ENCODE measurements at regions not wholly inside any gene's neighbourhood (a gene's known extent, or its start where the extent isn't known, plus 50 kb on each side); places are given as distances from the start of the nearest gene placed in this dataset.

GRCh38 chr11:91794146-91794545 is 430.5 kb upstream of the FAT3 start (continued):
- no peak for TF ChIP-seq EZH2phosphoT487 (IDR thresholded peaks at IDR 0.05; ENCODE audit: borderline replicate concordance, low read depth)

- POLR2A ChIA-PET = no interaction called here
- H3K4me3 ChIP-seq (ENCODE audit: low read depth in 2 of 2, low read length in 1 of 2) = no peak overlapping the region
- H4K20me1 ChIP-seq (ENCODE audit: insufficient read depth) = no peaks in the 10 kb centered on the region
- TF ChIP-seq EZH2phosphoT487 (IDR thresholded peaks at IDR 0.05; ENCODE audit: borderline replicate concordance, low read depth) = no peak
- no peak for TF ChIP-seq YY1 (IDR thresholded peaks at IDR 0.05; ENCODE audit: low read depth)
- TF ChIP-seq FOXM1 (IDR thresholded peaks at IDR 0.05; ENCODE audit: low read depth) = no peak
- no peak for TF ChIP-seq USF1 (IDR thresholded peaks at IDR 0.05; ENCODE audit: borderline replicate concordance, low read depth)
- TF ChIP-seq ZBTB33 (IDR thresholded peaks at IDR 0.05; ENCODE audit: borderline replicate concordance, low read depth) = no peak
- TF ChIP-seq TAF1 (IDR thresholded peaks at IDR 0.05; ENCODE audit: borderline replicate concordance, low read depth, low read length) = no peak
- TF ChIP-seq CHD2 (IDR thresholded peaks at IDR 0.05; ENCODE audit: low read length, partially characterized antibody) = no peak
- CTCF ChIA-PET = no interaction called here
- no peaks in the 10 kb centered on the region for H3K36me3 ChIP-seq (replicated peaks in 1 of 2; ENCODE audit: control insufficient read depth in 1 of 2, insufficient read depth in 2 of 2, low read length in 1 of 2)
- H3K9ac ChIP-seq = no peak overlapping the region
- no peak for DNase-seq
- H3K79me2 ChIP-seq (ENCODE audit: insufficient read depth) = no peaks in the 10 kb centered on the region
- 89% methylated on average over 4 of the region's 4 CpGs for WGBS (ENCODE audit: low lambda C conversion rate)
- H2AFZ ChIP-seq (ENCODE audit: low read depth) = no peak overlapping the region
- no peaks in the 10 kb centered on the region for H3K27me3 ChIP-seq (ENCODE audit: insufficient read depth)
- H3K9me2 ChIP-seq = no peaks in the 10 kb centered on the region
- H3K27ac ChIP-seq (ENCODE audit: low read depth in 2 of 2, low read length in 1 of 2) = no peak overlapping the region
- no peak overlapping the region for H3K4me2 ChIP-seq
- H3F3A ChIP-seq (replicated peaks; ENCODE audit: insufficient read depth) = no peaks in the 10 kb centered on the region
- H3K9me3 ChIP-seq = no peaks in the 10 kb centered on the region
- peaks cover 0 to 12% of the 10 kb centered on the region in 2 experiments; a peak in 2 of 4 replicates for H3K4me1 ChIP-seq (ENCODE audit: control insufficient read depth in 1 of 2, insufficient read depth in 2 of 2, low read depth in 1 of 2, low read length in 1 of 2)
These were observed 431.8 kb upstream of the FAT3 start for GRCh38 chr11:91792779-91793262.

- 71% methylated on average over 3 of the region's 3 CpGs for WGBS (ENCODE audit: low lambda C conversion rate)
- no peak overlapping the region for H3K9ac ChIP-seq
- H3K4me1 ChIP-seq (ENCODE audit: control insufficient read depth in 1 of 2, insufficient read depth in 2 of 2, low read depth in 1 of 2, low read length in 1 of 2) = peaks cover 0 to 12% of the 10 kb centered on the region in 2 experiments; a peak in 2 of 4 replicates
- no peaks in the 10 kb centered on the region for H3K27me3 ChIP-seq (ENCODE audit: insufficient read depth)
- TF ChIP-seq TEAD4 (IDR thresholded peaks at IDR 0.05; ENCODE audit: borderline replicate concordance, insufficient read depth) (no peak), REST (IDR thresholded peaks at IDR 0.05; ENCODE audit: low read depth, low read length) (no peak)
- H3K9me2 ChIP-seq = no peaks in the 10 kb centered on the region
- no peak overlapping the region for H3K4me3 ChIP-seq (ENCODE audit: low read depth in 2 of 2, low read length in 1 of 2)
- DNase-seq = no peak
- H4K20me1 ChIP-seq (ENCODE audit: insufficient read depth) = no peaks in the 10 kb centered on the region
- CTCF ChIA-PET = no interaction called here
- H3K4me2 ChIP-seq = no peak overlapping the region
- H3K79me2 ChIP-seq (ENCODE audit: insufficient read depth) = no peaks in the 10 kb centered on the region
- H3K36me3 ChIP-seq (replicated peaks in 1 of 2; ENCODE audit: control insufficient read depth in 1 of 2, insufficient read depth in 2 of 2, low read length in 1 of 2) = no peaks in the 10 kb centered on the region
- H2AFZ ChIP-seq (ENCODE audit: low read depth) = no peak overlapping the region
- H3F3A ChIP-seq (replicated peaks; ENCODE audit: insufficient read depth) = no peaks in the 10 kb centered on the region
- peak overlapping the region in 1 of 2 experiments; percentile 76; a peak in 2 of 4 replicates for H3K27ac ChIP-seq (ENCODE audit: low read depth in 2 of 2, low read length in 1 of 2)
- POLR2A ChIA-PET = no interaction called here
- no peaks in the 10 kb centered on the region for H3K9me3 ChIP-seq
These were observed 433.5 kb upstream of the FAT3 start for GRCh38 chr11:91791171-91791468.

Data from SK-N-SH (cell line).